Tibial nerve (tissue), 3 donors: ENCODE measurements at regions not wholly inside any gene's neighbourhood (a gene's known extent, or its start where the extent isn't known, plus 50 kb on each side); places are given as distances from the start of the nearest gene placed in this dataset.

Source experiments
- POLR2A ChIP-seq, 2 donors: fragments of 450-650 bp; IDR thresholded peaks; one replicate each; pipeline ENCODE4 v1.6.1; 2017; ENCODE audit warnings: antibody characterized with exemption in 2 of 2, mild to moderate bottlenecking in 2 of 2, moderate library complexity in 2 of 2
- TF ChIP-seq, protein P1 (sequence below), 5 experiments: fragments of 200-600 bp in 3 of 5; fragments of 450-650 bp in 2 of 5; sonication (generic) in 3 of 5; IDR thresholded peaks; one replicate each; pipeline ENCODE4 v1.5.1; 2016 to 2019; ENCODE audit warnings: antibody characterized with exemption in 5 of 5, mild to moderate bottlenecking in 3 of 5, moderate library complexity in 2 of 5

DNA sequence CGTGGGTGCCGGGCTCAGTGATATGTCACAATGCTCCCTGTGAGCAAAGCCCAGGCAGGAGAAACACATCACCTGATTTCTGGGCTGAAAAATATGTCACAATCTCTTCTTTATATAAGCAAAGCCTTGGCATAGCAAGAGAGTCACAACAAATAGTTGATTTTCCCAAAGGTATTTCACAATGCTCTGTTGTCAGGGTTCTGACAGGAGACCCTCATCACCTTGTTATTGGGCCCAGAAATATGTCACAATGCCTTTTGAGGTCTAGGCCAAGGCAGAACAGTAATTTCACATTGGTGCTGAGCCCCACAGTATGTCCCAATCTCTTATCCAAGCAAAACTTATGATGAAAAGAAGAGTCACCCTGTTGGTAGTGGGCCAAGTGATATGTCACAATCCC is 125.7 kb downstream of the ZNF675 start:
- TF ChIP-seq, protein P1, sequence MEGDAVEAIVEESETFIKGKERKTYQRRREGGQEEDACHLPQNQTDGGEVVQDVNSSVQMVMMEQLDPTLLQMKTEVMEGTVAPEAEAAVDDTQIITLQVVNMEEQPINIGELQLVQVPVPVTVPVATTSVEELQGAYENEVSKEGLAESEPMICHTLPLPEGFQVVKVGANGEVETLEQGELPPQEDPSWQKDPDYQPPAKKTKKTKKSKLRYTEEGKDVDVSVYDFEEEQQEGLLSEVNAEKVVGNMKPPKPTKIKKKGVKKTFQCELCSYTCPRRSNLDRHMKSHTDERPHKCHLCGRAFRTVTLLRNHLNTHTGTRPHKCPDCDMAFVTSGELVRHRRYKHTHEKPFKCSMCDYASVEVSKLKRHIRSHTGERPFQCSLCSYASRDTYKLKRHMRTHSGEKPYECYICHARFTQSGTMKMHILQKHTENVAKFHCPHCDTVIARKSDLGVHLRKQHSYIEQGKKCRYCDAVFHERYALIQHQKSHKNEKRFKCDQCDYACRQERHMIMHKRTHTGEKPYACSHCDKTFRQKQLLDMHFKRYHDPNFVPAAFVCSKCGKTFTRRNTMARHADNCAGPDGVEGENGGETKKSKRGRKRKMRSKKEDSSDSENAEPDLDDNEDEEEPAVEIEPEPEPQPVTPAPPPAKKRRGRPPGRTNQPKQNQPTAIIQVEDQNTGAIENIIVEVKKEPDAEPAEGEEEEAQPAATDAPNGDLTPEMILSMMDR (IDR thresholded peaks at IDR 0.05), result no peak
- TF ChIP-seq POLR2A (IDR thresholded peaks at IDR 0.05), result no peak
